Bone marrow (tissue), 2 donors: ENCODE measurements at regions not wholly inside any gene's neighbourhood (a gene's known extent, or its start where the extent isn't known, plus 50 kb on each side); places are given as distances from the start of the nearest gene placed in this dataset.

Experiments used
- DNase-seq, 2 donors: peaks; one replicate each; lab custom pipeline; 2025; lab: John Stamatoyannopoulos, UW

GRCh38 chr6:166842607-166843006, 113.7 kb downstream of the RNASET2 start:
- DNase-seq = no peak

- DNase-seq = no peak
Observed at GRCh38 chr6:166841216-166841615, 115.1 kb downstream of the RNASET2 start.

GRCh38 chr6:166839569-166839968, 116.8 kb downstream of the RNASET2 start:
- DNase-seq = no peak

GRCh38 chr6:166838987-166839386, 117.4 kb downstream of the RNASET2 start:
- DNase-seq = no peak

GRCh38 chr6:166836785-166837718, 119.3 kb downstream of the RNASET2 start:
- no peak for DNase-seq

GRCh38 chr6:166834049-166834448, 122.3 kb downstream of the RNASET2 start:
- no peak for DNase-seq

GRCh38 chr6:166830891-166831363, 125.4 kb downstream of the RNASET2 start:
- no peak for DNase-seq

- DNase-seq = no peak
Observed at GRCh38 chr6:166830185-166830890, 126.0 kb downstream of the RNASET2 start.

GRCh38 chr6:166826264-166826663, 130.1 kb downstream of the RNASET2 start:
- DNase-seq = no peak

GRCh38 chr6:166825553-166826145, 130.7 kb downstream of the RNASET2 start:
- DNase-seq = no peak

- DNase-seq = no peak
Observed at GRCh38 chr6:166824880-166825250, 131.5 kb downstream of the RNASET2 start.

- no peak for DNase-seq
Observed at GRCh38 chr6:166824146-166824879, 132.0 kb downstream of the RNASET2 start.

GRCh38 chr6:166822609-166823008, 133.7 kb downstream of the RNASET2 start:
- no peak for DNase-seq

- DNase-seq = no peak
Observed at GRCh38 chr6:166820483-166820882, 135.9 kb downstream of the RNASET2 start.

GRCh38 chr6:166820070-166820469, 136.3 kb downstream of the RNASET2 start:
- no peak for DNase-seq

GRCh38 chr6:166815629-166816028, 140.7 kb downstream of the RNASET2 start:
- no peak for DNase-seq

GRCh38 chr6:166814390-166814789, 142.0 kb downstream of the RNASET2 start:
- DNase-seq = no peak

GRCh38 chr6:166813461-166813860, 142.9 kb downstream of the RNASET2 start:
- no peak for DNase-seq

GRCh38 chr6:166810864-166811263, 145.5 kb downstream of the RNASET2 start:
- no peak for DNase-seq

- DNase-seq = no peak
Observed at GRCh38 chr6:166809721-166810120, 146.6 kb downstream of the RNASET2 start.

- DNase-seq = no peak
Observed at GRCh38 chr6:166806962-166807757, 149.2 kb downstream of the RNASET2 start.
